ENCODE measurements at regions not wholly inside any gene's neighbourhood (a gene's known extent, or its start where the extent isn't known, plus 50 kb on each side); places are given as distances from the start of the nearest gene placed in this dataset.

DNA sequence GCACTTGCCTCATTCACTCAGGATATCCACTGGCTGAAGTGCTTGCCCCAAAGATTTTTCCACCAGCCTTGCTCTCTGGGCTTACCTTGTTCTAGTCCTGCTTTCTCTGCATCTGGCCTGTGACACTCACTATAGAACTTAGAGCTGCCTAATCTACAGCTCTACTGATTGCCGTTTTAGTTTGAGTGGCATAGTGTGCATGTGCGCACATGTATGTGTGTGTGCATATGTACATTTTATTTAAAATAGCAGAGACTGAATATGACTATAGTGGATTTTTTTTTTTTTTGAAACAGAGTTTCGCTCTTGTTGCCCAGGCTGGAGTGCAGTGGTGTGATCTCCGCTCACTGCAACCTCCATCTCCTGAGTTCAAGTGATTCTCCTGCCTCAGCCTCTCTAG is 92.0 kb upstream of the CCDC190 start:
- TF ChIP-seq CTCF (IDR thresholded peaks at IDR 0.05) (no peak), POLR2A (IDR thresholded peaks at IDR 0.05) (no peak)
